B cell (primary cell): ENCODE measurements at regions not wholly inside any gene's neighbourhood (a gene's known extent, or its start where the extent isn't known, plus 50 kb on each side); places are given as distances from the start of the nearest gene placed in this dataset.

Experiments used
- CTCF ChIP-seq: fragments of 200-600 bp; IDR thresholded peaks from one replicate; pipeline ENCODE4 v1.8.0; 2022; ENCODE audit warnings: antibody characterized with exemption, mild to moderate bottlenecking
- EZH2 ChIP-seq: IDR thresholded peaks from 2 replicates; pipeline ENCODE4 v1.6.1; 2012; ENCODE audit warnings: borderline replicate concordance, low read depth, mild to moderate bottlenecking, moderate library complexity, low read length; ENCODE audit not compliant: insufficient read depth, poor library complexity, severe bottlenecking

GRCh38 chr15:69610858-69611257 is 158.2 kb downstream of the RPLP1 start:
- TF ChIP-seq CTCF (no peak), EZH2 (no peak)
